Immature natural killer cell (primary cell): ENCODE measurements at regions not wholly inside any gene's neighbourhood (a gene's known extent, or its start where the extent isn't known, plus 50 kb on each side); places are given as distances from the start of the nearest gene placed in this dataset.

ENCODE experiments used
- DNase-seq, 3 donors: peaks; one replicate each; pipeline ENCODE4 v3.0.0; 2022; ENCODE audit warnings: mixed read lengths in 1 of 3
- H3K27ac Mint-ChIP-seq, 6 donors: one replicate each; pipeline ENCODE4 v1.8.0; 2020; ENCODE audit warnings: mixed read lengths in 6 of 6, mild to moderate bottlenecking in 5 of 6, inconsistent platforms in 4 of 6, moderate library complexity in 3 of 6
- H3K27me3 Mint-ChIP-seq, 3 donors: one replicate each; pipeline ENCODE4 v1.8.0; 2020 to 2021; ENCODE audit warnings: low read depth in 3 of 3, mild to moderate bottlenecking in 3 of 3, mixed read lengths in 3 of 3, moderate library complexity in 3 of 3, inconsistent platforms in 1 of 3
- H3K36me3 Mint-ChIP-seq, 3 donors: one replicate each; pipeline ENCODE4 v1.8.0; 2020; ENCODE audit warnings: mixed read lengths in 3 of 3, inconsistent platforms in 2 of 3, mild to moderate bottlenecking in 2 of 3
- H3K4me1 Mint-ChIP-seq, 2 donors: one replicate each; pipeline ENCODE4 v1.8.0; 2020; ENCODE audit warnings: inconsistent platforms in 2 of 2, mild to moderate bottlenecking in 2 of 2, mixed read lengths in 2 of 2, moderate library complexity in 1 of 2
- H3K4me3 Mint-ChIP-seq, 5 donors: one replicate each; pipeline ENCODE4 v1.8.0; 2020; ENCODE audit warnings: mild to moderate bottlenecking in 5 of 5, mixed read lengths in 5 of 5, inconsistent platforms in 3 of 5, moderate library complexity in 3 of 5
- H3K9me3 Mint-ChIP-seq, 6 donors: one replicate each; pipeline ENCODE4 v1.8.0; 2020; ENCODE audit warnings: mild to moderate bottlenecking in 6 of 6, mixed read lengths in 6 of 6, inconsistent platforms in 4 of 6, moderate library complexity in 3 of 6

- H3K27me3 Mint-ChIP-seq, result peaks cover 0 to 2% (median 0%) of the 10 kb centered on the region in 3 donors
- no peaks in the 10 kb centered on the region for H3K36me3 Mint-ChIP-seq
- no peak overlapping the region for H3K27ac Mint-ChIP-seq
- H3K4me1 Mint-ChIP-seq, result no peaks in the 10 kb centered on the region
- DNase-seq, result no peak
- H3K9me3 Mint-ChIP-seq, result peaks cover 2 to 35% (median 6%) of the 10 kb centered on the region in 6 donors
- H3K4me3 Mint-ChIP-seq, result no peak overlapping the region
Observed at GRCh38 chr21:23780326-23780725, 1827.0 kb downstream of the MRPL39 start.

DNA sequence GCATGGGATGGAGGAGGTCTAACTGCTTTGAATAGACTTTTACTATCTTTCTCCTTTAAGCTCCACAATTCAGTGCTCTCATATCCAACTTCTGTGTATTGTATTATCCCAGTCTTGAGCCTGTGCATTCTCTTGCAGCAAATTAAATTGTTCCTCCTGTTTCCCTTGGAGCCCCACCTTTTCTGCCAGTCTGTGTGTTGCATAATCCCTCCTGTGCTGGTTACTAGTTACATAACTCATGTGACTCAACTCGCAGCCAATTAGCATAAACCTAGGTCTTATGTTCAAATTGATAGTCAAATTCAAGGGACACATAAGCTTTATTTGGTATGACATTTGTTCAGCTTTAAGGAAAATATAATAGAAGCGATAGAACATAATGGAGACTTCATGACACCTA is 1863.5 kb downstream of the MRPL39 start:
- Mint-ChIP-seq H3K4me1 (no peaks in the 10 kb centered on the region), H3K9me3 (peaks cover 8 to 36% (median 14%) of the 10 kb centered on the region in 6 donors), H3K36me3 (no peaks in the 10 kb centered on the region), H3K27ac (no peak overlapping the region), H3K27me3 (peaks cover 0 to 1% (median 0%) of the 10 kb centered on the region in 3 donors), H3K4me3 (no peak overlapping the region)
- no peak for DNase-seq

- peaks cover 5 to 23% (median 11%) of the 10 kb centered on the region in 6 donors for H3K9me3 Mint-ChIP-seq
- peaks cover 0 to 1% (median 0%) of the 10 kb centered on the region in 3 donors for H3K27me3 Mint-ChIP-seq
- H3K36me3 Mint-ChIP-seq, result no peaks in the 10 kb centered on the region
- DNase-seq, result no peak
- H3K27ac Mint-ChIP-seq, result no peak overlapping the region
- H3K4me1 Mint-ChIP-seq, result no peaks in the 10 kb centered on the region
- no peak overlapping the region for H3K4me3 Mint-ChIP-seq
Observed at GRCh38 chr21:23740463-23740862, 1866.8 kb downstream of the MRPL39 start.

DNA sequence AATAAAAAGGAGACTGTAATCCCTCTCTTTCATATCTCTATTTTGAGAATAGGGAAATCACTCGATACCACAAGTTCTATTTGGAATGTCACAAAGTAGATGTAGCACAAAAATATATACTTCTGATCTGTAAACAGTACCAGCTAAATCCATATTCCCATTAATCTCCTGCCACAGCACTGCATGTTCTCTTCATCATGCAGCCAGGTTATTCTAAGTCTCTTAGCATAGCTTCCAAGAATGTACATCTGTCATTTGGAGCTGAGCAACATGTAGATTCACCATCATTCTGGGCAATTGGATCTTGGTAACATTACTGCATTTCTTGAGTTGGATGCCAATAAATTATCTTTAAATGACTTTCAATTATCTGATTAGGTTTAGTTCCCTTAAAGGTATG is 1874.5 kb downstream of the MRPL39 start:
- H3K4me1 Mint-ChIP-seq, result no peaks in the 10 kb centered on the region
- H3K36me3 Mint-ChIP-seq, result no peaks in the 10 kb centered on the region

GRCh38 chr21:23729331-23729730 is 1878.0 kb downstream of the MRPL39 start:
- Mint-ChIP-seq H3K4me3 (no peak overlapping the region), H3K9me3 (peaks cover 2 to 18% (median 5%) of the 10 kb centered on the region in 6 donors), H3K27me3 (peaks cover 0 to 2% (median 0%) of the 10 kb centered on the region in 3 donors), H3K27ac (no peak overlapping the region), H3K36me3 (no peaks in the 10 kb centered on the region), H3K4me1 (no peaks in the 10 kb centered on the region)
- DNase-seq, result no peak

More for the DNA sequence above, 1874.5 kb downstream of the MRPL39 start:
- Mint-ChIP-seq H3K4me3 (no peak overlapping the region), H3K9me3 (peaks cover 2 to 18% (median 5%) of the 10 kb centered on the region in 6 donors), H3K27me3 (peaks cover 0 to 2% (median 0%) of the 10 kb centered on the region in 3 donors), H3K27ac (no peak overlapping the region)
- DNase-seq, result no peak

DNA sequence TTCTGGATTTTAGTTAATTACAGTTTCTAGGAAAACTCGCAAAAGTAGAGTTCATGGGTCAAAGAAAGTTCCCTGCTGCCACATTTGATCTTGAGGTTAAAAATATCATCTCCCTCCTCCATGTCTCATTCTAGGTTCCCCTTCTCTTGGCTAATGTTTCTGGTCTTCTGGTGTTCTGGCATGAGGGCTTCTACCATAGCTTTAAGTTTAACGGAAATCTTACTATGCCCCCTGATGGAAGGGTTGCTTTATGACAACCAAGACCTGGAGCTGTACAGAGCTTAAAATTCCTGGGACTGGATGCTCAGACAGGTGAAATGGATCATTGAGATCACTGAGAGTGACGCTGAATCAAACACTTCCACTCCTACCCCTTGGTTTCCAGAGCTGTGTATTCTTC is 1881.7 kb downstream of the MRPL39 start:
- no peaks in the 10 kb centered on the region for H3K27me3 Mint-ChIP-seq
- peaks cover 0 to 22% (median 16%) of the 10 kb centered on the region in 6 donors for H3K9me3 Mint-ChIP-seq
- no peak overlapping the region for H3K4me3 Mint-ChIP-seq
- H3K4me1 Mint-ChIP-seq, result no peaks in the 10 kb centered on the region
- DNase-seq, result no peak
- no peaks in the 10 kb centered on the region for H3K36me3 Mint-ChIP-seq
- no peak overlapping the region for H3K27ac Mint-ChIP-seq

DNA sequence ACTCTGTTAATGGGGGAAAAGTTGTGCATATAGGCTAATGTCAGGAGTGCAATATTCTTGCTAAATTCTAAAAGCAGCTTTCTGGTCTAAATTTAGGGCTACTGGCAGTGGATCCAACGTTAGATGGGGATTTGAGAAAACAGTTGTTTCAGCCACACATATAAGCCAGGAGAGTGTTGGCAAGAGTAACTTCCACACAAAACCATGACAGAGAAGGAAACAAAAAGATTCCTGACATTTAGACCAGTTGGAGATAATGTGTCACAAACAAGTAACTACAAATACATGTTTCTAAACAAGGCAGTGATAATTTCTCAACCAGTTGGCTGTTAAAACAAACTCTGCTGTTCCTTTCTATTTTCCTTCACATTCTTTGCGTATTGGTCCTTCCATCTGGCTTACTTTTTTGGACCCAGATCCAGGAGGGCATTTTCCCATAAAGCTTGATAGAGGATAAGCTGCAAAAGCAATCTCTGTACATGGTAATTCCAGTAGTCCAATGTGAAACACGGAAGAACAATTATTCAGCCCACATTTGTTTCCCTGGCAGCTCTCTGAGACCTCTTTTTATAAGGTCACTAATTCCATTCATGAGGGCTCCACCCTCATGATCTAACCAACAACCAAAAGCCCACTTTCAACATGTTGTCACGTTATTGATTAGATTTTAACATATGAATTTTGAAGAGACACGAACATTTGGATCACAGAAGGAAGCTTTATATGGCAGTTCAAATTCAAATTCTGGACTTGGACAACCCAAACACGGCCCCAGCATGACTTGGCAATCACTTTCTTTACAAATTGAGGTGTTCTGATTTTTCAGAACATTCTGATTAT is 1888.6 kb downstream of the MRPL39 start:
- Mint-ChIP-seq H3K4me3 (no peak overlapping the region), H3K4me1 (no peaks in the 10 kb centered on the region), H3K27ac (no peak overlapping the region), H3K27me3 (peaks cover 0 to 1% (median 0%) of the 10 kb centered on the region in 3 donors), H3K9me3 (peaks cover 0 to 30% (median 13%) of the 10 kb centered on the region in 6 donors), H3K36me3 (no peaks in the 10 kb centered on the region)
- no peak for DNase-seq

DNA sequence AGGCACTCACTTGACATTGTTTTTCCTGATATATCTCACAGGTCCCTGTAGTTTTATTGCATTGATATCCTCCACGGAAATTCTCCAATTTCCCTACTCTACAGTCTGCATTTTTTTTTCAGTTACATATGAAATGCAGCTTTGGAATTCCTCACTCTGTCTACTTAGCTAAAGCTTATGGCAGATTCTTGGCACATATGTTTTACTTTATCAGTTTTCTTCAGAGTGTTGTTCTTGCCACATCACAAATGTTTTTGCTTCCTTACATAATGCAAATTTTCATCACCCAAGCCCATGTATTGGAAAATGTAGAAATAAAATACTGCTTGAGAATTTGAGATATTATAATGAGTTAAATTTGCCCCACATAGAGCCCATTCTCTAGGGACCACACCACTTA is 1895.1 kb downstream of the MRPL39 start:
- H3K9me3 Mint-ChIP-seq, result peaks cover 0 to 31% (median 6%) of the 10 kb centered on the region in 6 donors
- H3K4me1 Mint-ChIP-seq, result no peaks in the 10 kb centered on the region
- peaks cover 0 to 1% (median 0%) of the 10 kb centered on the region in 3 donors for H3K27me3 Mint-ChIP-seq
- no peak overlapping the region for H3K4me3 Mint-ChIP-seq
- H3K27ac Mint-ChIP-seq, result no peak overlapping the region
- no peak for DNase-seq
- no peaks in the 10 kb centered on the region for H3K36me3 Mint-ChIP-seq

- H3K36me3 Mint-ChIP-seq, result no peaks in the 10 kb centered on the region
- no peaks in the 10 kb centered on the region for H3K27me3 Mint-ChIP-seq
- no peak overlapping the region for H3K27ac Mint-ChIP-seq
- no peak overlapping the region for H3K4me3 Mint-ChIP-seq
- H3K4me1 Mint-ChIP-seq, result no peaks in the 10 kb centered on the region
- H3K9me3 Mint-ChIP-seq, result peaks cover 3 to 40% (median 14%) of the 10 kb centered on the region in 6 donors
- no peak for DNase-seq
Observed at GRCh38 chr21:23706431-23706830, 1900.8 kb downstream of the MRPL39 start.

- H3K36me3 Mint-ChIP-seq, result peaks cover 0 to 6% (median 0%) of the 10 kb centered on the region in 3 donors
- H3K9me3 Mint-ChIP-seq, result peaks cover 2 to 63% (median 31%) of the 10 kb centered on the region in 6 donors
- no peaks in the 10 kb centered on the region for H3K4me1 Mint-ChIP-seq
- no peaks in the 10 kb centered on the region for H3K27me3 Mint-ChIP-seq
- H3K4me3 Mint-ChIP-seq, result no peak overlapping the region
- DNase-seq, result no peak
- H3K27ac Mint-ChIP-seq, result no peak overlapping the region
Observed at GRCh38 chr21:23699402-23699801, 1907.9 kb downstream of the MRPL39 start.

- no peaks in the 10 kb centered on the region for H3K27me3 Mint-ChIP-seq
- peaks cover 2 to 57% (median 31%) of the 10 kb centered on the region in 6 donors for H3K9me3 Mint-ChIP-seq
- no peak overlapping the region for H3K4me3 Mint-ChIP-seq
- H3K27ac Mint-ChIP-seq, result no peak overlapping the region
- no peak for DNase-seq
- H3K36me3 Mint-ChIP-seq, result peaks cover 0 to 6% (median 0%) of the 10 kb centered on the region in 3 donors
- no peaks in the 10 kb centered on the region for H3K4me1 Mint-ChIP-seq
Observed at GRCh38 chr21:23698619-23699018, 1908.7 kb downstream of the MRPL39 start.

- DNase-seq, result no peak
- Mint-ChIP-seq H3K9me3 (peaks cover 0 to 33% (median 19%) of the 10 kb centered on the region in 6 donors), H3K4me1 (no peaks in the 10 kb centered on the region), H3K4me3 (no peak overlapping the region), H3K36me3 (peaks cover 0 to 6% (median 0%) of the 10 kb centered on the region in 3 donors), H3K27me3 (no peaks in the 10 kb centered on the region), H3K27ac (no peak overlapping the region)
Observed at GRCh38 chr21:23695443-23695842, 1911.8 kb downstream of the MRPL39 start.

DNA sequence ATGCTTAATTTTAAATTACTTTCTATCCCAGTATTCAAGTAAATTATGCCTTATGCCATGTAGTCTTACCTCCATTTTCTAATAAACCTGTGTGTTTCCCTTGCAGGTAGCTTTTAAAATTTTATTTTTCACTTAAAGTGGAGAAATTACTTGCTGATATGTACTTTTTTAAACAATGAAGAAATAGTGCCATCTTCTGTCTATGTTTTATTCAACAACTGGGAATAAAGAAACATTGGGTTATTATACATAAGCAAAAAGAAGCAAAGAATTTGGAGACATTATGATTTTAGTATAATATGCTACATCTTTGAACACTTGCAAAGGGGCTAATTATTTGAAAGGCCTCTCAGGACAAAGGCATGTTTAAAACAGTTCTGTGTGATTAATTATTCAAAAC is 1912.9 kb downstream of the MRPL39 start:
- H3K27me3 Mint-ChIP-seq, result no peaks in the 10 kb centered on the region
- H3K27ac Mint-ChIP-seq, result no peak overlapping the region
- H3K9me3 Mint-ChIP-seq, result peaks cover 0 to 30% (median 12%) of the 10 kb centered on the region in 6 donors

GRCh38 chr21:23690316-23690715 is 1917.0 kb downstream of the MRPL39 start:
- H3K27ac Mint-ChIP-seq, result no peak overlapping the region
- no peak for DNase-seq
- H3K27me3 Mint-ChIP-seq, result no peaks in the 10 kb centered on the region
- no peak overlapping the region for H3K4me3 Mint-ChIP-seq
- H3K9me3 Mint-ChIP-seq, result peaks cover 1 to 32% (median 8%) of the 10 kb centered on the region in 6 donors
- no peaks in the 10 kb centered on the region for H3K4me1 Mint-ChIP-seq
- no peaks in the 10 kb centered on the region for H3K36me3 Mint-ChIP-seq

More for the DNA sequence above, 1912.9 kb downstream of the MRPL39 start:
- H3K36me3 Mint-ChIP-seq, result peaks cover 0 to 3% (median 0%) of the 10 kb centered on the region in 3 donors
- H3K4me1 Mint-ChIP-seq, result no peaks in the 10 kb centered on the region
- H3K4me3 Mint-ChIP-seq, result no peak overlapping the region
- DNase-seq, result no peak
